ENCODE measurements at regions not wholly inside any gene's neighbourhood (a gene's known extent, or its start where the extent isn't known, plus 50 kb on each side); places are given as distances from the start of the nearest gene placed in this dataset.

GRCh38 chr1:115473986-115474565, 136.0 kb upstream of the NGF start:
- TF ChIP-seq, protein P1, sequence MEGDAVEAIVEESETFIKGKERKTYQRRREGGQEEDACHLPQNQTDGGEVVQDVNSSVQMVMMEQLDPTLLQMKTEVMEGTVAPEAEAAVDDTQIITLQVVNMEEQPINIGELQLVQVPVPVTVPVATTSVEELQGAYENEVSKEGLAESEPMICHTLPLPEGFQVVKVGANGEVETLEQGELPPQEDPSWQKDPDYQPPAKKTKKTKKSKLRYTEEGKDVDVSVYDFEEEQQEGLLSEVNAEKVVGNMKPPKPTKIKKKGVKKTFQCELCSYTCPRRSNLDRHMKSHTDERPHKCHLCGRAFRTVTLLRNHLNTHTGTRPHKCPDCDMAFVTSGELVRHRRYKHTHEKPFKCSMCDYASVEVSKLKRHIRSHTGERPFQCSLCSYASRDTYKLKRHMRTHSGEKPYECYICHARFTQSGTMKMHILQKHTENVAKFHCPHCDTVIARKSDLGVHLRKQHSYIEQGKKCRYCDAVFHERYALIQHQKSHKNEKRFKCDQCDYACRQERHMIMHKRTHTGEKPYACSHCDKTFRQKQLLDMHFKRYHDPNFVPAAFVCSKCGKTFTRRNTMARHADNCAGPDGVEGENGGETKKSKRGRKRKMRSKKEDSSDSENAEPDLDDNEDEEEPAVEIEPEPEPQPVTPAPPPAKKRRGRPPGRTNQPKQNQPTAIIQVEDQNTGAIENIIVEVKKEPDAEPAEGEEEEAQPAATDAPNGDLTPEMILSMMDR (IDR thresholded peaks at IDR 0.05; ENCODE audit: low read depth, low read length) = no peak
- TF ChIP-seq EZH2phosphoT487 (IDR thresholded peaks at IDR 0.05; ENCODE audit: low read depth) = no peak
